ENCODE measurements at regions not wholly inside any gene's neighbourhood (a gene's known extent, or its start where the extent isn't known, plus 50 kb on each side); places are given as distances from the start of the nearest gene placed in this dataset.
A peak's percentile ranks its signal among the peaks of the same experiment; 100 is the strongest.

DNA sequence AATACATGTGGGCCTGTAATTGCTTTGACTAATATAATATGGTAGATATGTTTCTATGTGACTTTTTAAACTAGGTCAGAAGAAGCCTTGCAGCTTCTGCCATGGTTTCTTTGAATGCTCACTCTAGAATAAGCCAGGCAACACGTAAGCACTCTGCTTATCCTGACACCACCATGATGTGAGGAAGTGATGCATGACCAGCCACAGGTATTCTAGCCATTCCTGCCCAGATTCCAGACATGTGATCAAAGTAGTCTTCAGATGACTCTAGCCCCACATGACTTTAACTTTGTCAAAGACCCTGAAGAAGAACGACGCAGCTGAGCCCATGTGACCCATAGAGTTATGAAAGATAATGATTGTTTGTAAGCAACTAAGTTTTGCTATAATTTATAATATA is 276.1 kb upstream of the NCAM1 start:
- H3K4ac ChIP-seq (ENCODE audit: low read depth, low read length) = no peak overlapping the region
- H3K27me3 ChIP-seq (ENCODE audit: insufficient read depth, low read length, poor library complexity) = no peaks in the 10 kb centered on the region
- no peak overlapping the region for H2BK15ac ChIP-seq (replicated peaks; ENCODE audit: low read depth)
- H3K18ac ChIP-seq (ENCODE audit: low read length) = no peak overlapping the region
- no peak overlapping the region for H4K5ac ChIP-seq (ENCODE audit: low read length)
- H3K4me1 ChIP-seq (ENCODE audit: control insufficient read depth, low read depth, low read length) = no peaks in the 10 kb centered on the region
- no peak overlapping the region for H3K4me3 ChIP-seq (ENCODE audit: low read length)
- H3K56ac ChIP-seq (ENCODE audit: low read length) = no peak overlapping the region
- H3K27ac ChIP-seq (ENCODE audit: low read depth, low read length) = no peak overlapping the region
- H3K4me2 ChIP-seq (ENCODE audit: low read length) = no peak overlapping the region
- DNase-seq = no peak
- no peak overlapping the region for H4K8ac ChIP-seq (ENCODE audit: low read depth, low read length)
- no CpG with 5 or more reads among the region's 3 CpGs for WGBS (ENCODE audit: extremely low coverage, insufficient coverage, low lambda C conversion rate)
- no peak overlapping the region for H2BK120ac ChIP-seq (ENCODE audit: low read depth, low read length)
- H3K79me2 ChIP-seq (ENCODE audit: control insufficient read depth, insufficient read depth, low read length) = no peaks in the 10 kb centered on the region
- no peak overlapping the region for H2BK5ac ChIP-seq (ENCODE audit: low read length)
- H2AK5ac ChIP-seq (ENCODE audit: low read length) = no peak overlapping the region
- H3K36me3 ChIP-seq (ENCODE audit: control insufficient read depth, insufficient read depth, low read length) = no peaks in the 10 kb centered on the region
- no peak overlapping the region for H3K9ac ChIP-seq (ENCODE audit: low read length)
- no peaks in the 10 kb centered on the region for H3K79me1 ChIP-seq (ENCODE audit: low read length)
- no peak overlapping the region for H3K23ac ChIP-seq (ENCODE audit: low read length)

DNA sequence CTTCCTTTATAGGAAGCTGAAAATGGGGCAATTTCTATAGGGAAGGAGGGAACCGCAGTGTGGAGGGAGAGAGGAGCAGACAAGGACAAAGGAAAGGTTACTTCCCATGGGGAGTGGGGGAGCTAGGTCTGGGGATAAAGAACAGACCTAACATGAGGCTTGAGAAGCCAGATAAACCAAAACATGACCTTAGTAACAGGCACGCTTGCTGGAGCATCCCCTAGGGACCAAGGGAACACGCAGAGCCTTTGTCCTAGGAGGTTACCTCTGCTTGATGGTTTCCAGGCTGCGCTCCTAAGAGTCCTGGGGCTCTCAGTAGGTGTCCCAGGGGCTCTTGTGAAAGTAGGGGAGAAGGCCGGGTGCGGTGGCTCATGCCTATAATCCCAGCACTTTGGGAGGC is 271.4 kb upstream of the NCAM1 start:
- no peak for DNase-seq
- Histone ChIP-seq H3K79me2 (ENCODE audit: control insufficient read depth, insufficient read depth, low read length) (no peaks in the 10 kb centered on the region), H3K79me1 (ENCODE audit: low read length) (no peaks in the 10 kb centered on the region), H4K5ac (ENCODE audit: low read length) (no peak overlapping the region), H2BK120ac (ENCODE audit: low read depth, low read length) (no peak overlapping the region), H3K4me1 (ENCODE audit: control insufficient read depth, low read depth, low read length) (no peaks in the 10 kb centered on the region), H2AK5ac (ENCODE audit: low read length) (no peak overlapping the region), H3K27me3 (ENCODE audit: insufficient read depth, low read length, poor library complexity) (no peaks in the 10 kb centered on the region), H2BK5ac (ENCODE audit: low read length) (no peak overlapping the region), H3K4me2 (ENCODE audit: low read length) (no peak overlapping the region), H3K27ac (ENCODE audit: low read depth, low read length) (no peak overlapping the region), H4K8ac (ENCODE audit: low read depth, low read length) (no peak overlapping the region), H3K4me3 (ENCODE audit: low read length) (no peak overlapping the region), H3K23ac (ENCODE audit: low read length) (no peak overlapping the region), H3K36me3 (ENCODE audit: control insufficient read depth, insufficient read depth, low read length) (no peaks in the 10 kb centered on the region), H3K4ac (ENCODE audit: low read depth, low read length) (no peak overlapping the region), H3K18ac (ENCODE audit: low read length) (no peak overlapping the region), H3K9ac (ENCODE audit: low read length) (no peak overlapping the region), H2BK15ac (replicated peaks; ENCODE audit: low read depth) (no peak overlapping the region), H3K56ac (ENCODE audit: low read length) (no peak overlapping the region)
- WGBS (ENCODE audit: extremely low coverage, insufficient coverage, low lambda C conversion rate) = no CpG with 5 or more reads among the region's 6 CpGs

DNA sequence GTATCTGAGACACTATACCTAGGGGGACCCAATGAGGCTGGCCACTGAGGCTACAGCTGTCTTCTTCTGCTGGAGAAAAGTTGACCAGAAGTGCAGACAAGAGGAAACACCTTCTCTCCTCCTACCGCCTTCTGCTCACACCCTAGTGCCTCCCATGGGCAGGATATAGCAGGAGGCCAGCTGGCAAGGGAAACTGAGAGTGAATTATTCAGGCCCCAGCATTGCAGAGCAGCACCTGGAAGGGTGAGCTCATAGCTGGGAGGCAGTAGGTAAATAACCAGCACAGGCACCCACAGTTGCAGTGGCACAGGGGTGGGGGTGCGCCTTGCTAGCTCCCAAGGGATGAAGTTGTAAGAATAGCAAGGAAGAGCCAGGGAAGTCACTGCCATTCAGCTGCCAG is 267.4 kb upstream of the NCAM1 start:
- Histone ChIP-seq H3K4me2 (ENCODE audit: low read length) (no peak overlapping the region), H3K4me3 (ENCODE audit: low read length) (no peak overlapping the region), H2AK5ac (ENCODE audit: low read length) (no peak overlapping the region), H3K4ac (ENCODE audit: low read depth, low read length) (no peak overlapping the region), H3K36me3 (ENCODE audit: control insufficient read depth, insufficient read depth, low read length) (no peaks in the 10 kb centered on the region), H3K4me1 (ENCODE audit: control insufficient read depth, low read depth, low read length) (no peaks in the 10 kb centered on the region), H4K5ac (ENCODE audit: low read length) (no peak overlapping the region), H2BK15ac (replicated peaks; ENCODE audit: low read depth) (no peak overlapping the region), H3K79me2 (ENCODE audit: control insufficient read depth, insufficient read depth, low read length) (no peaks in the 10 kb centered on the region), H3K27me3 (ENCODE audit: insufficient read depth, low read length, poor library complexity) (no peaks in the 10 kb centered on the region), H3K27ac (ENCODE audit: low read depth, low read length) (no peak overlapping the region), H2BK5ac (ENCODE audit: low read length) (no peak overlapping the region), H2BK120ac (ENCODE audit: low read depth, low read length) (no peak overlapping the region), H3K18ac (ENCODE audit: low read length) (no peak overlapping the region), H3K56ac (ENCODE audit: low read length) (no peak overlapping the region), H3K79me1 (ENCODE audit: low read length) (no peaks in the 10 kb centered on the region), H4K8ac (ENCODE audit: low read depth, low read length) (no peak overlapping the region), H3K9ac (ENCODE audit: low read length) (no peak overlapping the region), H3K23ac (ENCODE audit: low read length) (no peak overlapping the region)
- no CpG with 5 or more reads among the region's 2 CpGs for WGBS (ENCODE audit: extremely low coverage, insufficient coverage, low lambda C conversion rate)
- DNase-seq = no peak

DNA sequence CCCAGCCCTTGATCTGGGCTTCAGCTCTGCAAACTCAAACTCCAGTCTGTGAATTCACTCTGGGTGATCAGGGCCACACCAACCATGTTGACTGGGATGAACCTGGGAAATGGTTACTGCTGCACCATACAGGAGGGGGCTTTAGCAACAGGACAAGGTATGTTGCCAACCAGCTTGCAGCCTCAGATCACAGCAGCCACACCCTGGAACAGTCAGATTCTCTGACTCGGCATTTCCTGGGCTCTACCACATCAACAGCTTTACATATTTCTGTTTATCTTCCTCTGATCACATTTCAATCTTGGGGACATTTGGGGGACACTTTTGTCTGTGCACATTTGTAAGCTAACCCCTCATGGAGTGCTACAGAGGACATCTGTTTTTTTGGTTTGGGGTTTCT is 267.0 kb upstream of the NCAM1 start:
- no CpG with 5 or more reads among the region's 1 CpG for WGBS (ENCODE audit: extremely low coverage, insufficient coverage, low lambda C conversion rate)
- no peak overlapping the region for H2BK120ac ChIP-seq (ENCODE audit: low read depth, low read length)
- no peak overlapping the region for H2BK15ac ChIP-seq (replicated peaks; ENCODE audit: low read depth)
- no peak overlapping the region for H4K5ac ChIP-seq (ENCODE audit: low read length)
- no peak overlapping the region for H3K4me3 ChIP-seq (ENCODE audit: low read length)
- no peaks in the 10 kb centered on the region for H3K79me2 ChIP-seq (ENCODE audit: control insufficient read depth, insufficient read depth, low read length)
- no peak overlapping the region for H3K9ac ChIP-seq (ENCODE audit: low read length)
- no peak overlapping the region for H2BK5ac ChIP-seq (ENCODE audit: low read length)
- H3K4me1 ChIP-seq (ENCODE audit: control insufficient read depth, low read depth, low read length) = no peaks in the 10 kb centered on the region
- H3K27me3 ChIP-seq (ENCODE audit: insufficient read depth, low read length, poor library complexity) = no peaks in the 10 kb centered on the region
- no peaks in the 10 kb centered on the region for H3K36me3 ChIP-seq (ENCODE audit: control insufficient read depth, insufficient read depth, low read length)
- no peak overlapping the region for H3K4me2 ChIP-seq (ENCODE audit: low read length)
- no peaks in the 10 kb centered on the region for H3K79me1 ChIP-seq (ENCODE audit: low read length)
- H3K23ac ChIP-seq (ENCODE audit: low read length) = no peak overlapping the region
- no peak overlapping the region for H2AK5ac ChIP-seq (ENCODE audit: low read length)
- H3K56ac ChIP-seq (ENCODE audit: low read length) = no peak overlapping the region
- no peak overlapping the region for H3K27ac ChIP-seq (ENCODE audit: low read depth, low read length)
- H3K4ac ChIP-seq (ENCODE audit: low read depth, low read length) = no peak overlapping the region
- no peak for DNase-seq
- H4K8ac ChIP-seq (ENCODE audit: low read depth, low read length) = no peak overlapping the region
- H3K18ac ChIP-seq (ENCODE audit: low read length) = no peak overlapping the region

DNA sequence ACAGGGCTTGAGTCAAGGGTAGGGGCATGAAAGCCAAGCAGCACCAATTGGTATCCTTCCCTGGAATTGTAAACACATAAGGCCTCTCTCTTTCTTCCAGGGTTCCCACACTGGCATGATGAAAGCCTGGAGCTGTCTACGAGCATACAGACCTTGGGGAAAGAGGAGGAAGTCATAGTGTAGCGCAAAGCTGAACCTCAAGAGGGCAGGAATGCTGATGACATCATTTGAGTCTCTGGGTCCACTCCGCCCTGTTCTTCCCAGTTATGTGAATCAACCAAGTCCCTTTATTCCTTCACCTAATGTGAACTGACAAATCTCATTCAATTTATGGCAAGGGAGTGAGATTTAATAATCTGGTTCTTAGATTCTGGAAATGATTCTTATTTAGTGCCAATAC is 266.4 kb upstream of the NCAM1 start:
- Histone ChIP-seq H3K4me3 (ENCODE audit: low read length) (no peak overlapping the region), H3K18ac (ENCODE audit: low read length) (no peak overlapping the region), H2BK15ac (replicated peaks; ENCODE audit: low read depth) (no peak overlapping the region), H3K36me3 (ENCODE audit: control insufficient read depth, insufficient read depth, low read length) (no peaks in the 10 kb centered on the region), H3K27me3 (ENCODE audit: insufficient read depth, low read length, poor library complexity) (no peaks in the 10 kb centered on the region), H4K5ac (ENCODE audit: low read length) (no peak overlapping the region), H2BK120ac (ENCODE audit: low read depth, low read length) (no peak overlapping the region), H3K4me2 (ENCODE audit: low read length) (no peak overlapping the region), H2AK5ac (ENCODE audit: low read length) (no peak overlapping the region), H3K9ac (ENCODE audit: low read length) (no peak overlapping the region), H3K27ac (ENCODE audit: low read depth, low read length) (no peak overlapping the region), H3K79me1 (ENCODE audit: low read length) (no peaks in the 10 kb centered on the region), H3K23ac (ENCODE audit: low read length) (no peak overlapping the region), H3K79me2 (ENCODE audit: control insufficient read depth, insufficient read depth, low read length) (no peaks in the 10 kb centered on the region), H3K4ac (ENCODE audit: low read depth, low read length) (no peak overlapping the region), H3K56ac (ENCODE audit: low read length) (no peak overlapping the region), H3K4me1 (ENCODE audit: control insufficient read depth, low read depth, low read length) (no peaks in the 10 kb centered on the region), H4K8ac (ENCODE audit: low read depth, low read length) (no peak overlapping the region), H2BK5ac (ENCODE audit: low read length) (no peak overlapping the region)
- no CpG with 5 or more reads among the region's 3 CpGs for WGBS (ENCODE audit: extremely low coverage, insufficient coverage, low lambda C conversion rate)
- DNase-seq = peak; percentile 50

DNA sequence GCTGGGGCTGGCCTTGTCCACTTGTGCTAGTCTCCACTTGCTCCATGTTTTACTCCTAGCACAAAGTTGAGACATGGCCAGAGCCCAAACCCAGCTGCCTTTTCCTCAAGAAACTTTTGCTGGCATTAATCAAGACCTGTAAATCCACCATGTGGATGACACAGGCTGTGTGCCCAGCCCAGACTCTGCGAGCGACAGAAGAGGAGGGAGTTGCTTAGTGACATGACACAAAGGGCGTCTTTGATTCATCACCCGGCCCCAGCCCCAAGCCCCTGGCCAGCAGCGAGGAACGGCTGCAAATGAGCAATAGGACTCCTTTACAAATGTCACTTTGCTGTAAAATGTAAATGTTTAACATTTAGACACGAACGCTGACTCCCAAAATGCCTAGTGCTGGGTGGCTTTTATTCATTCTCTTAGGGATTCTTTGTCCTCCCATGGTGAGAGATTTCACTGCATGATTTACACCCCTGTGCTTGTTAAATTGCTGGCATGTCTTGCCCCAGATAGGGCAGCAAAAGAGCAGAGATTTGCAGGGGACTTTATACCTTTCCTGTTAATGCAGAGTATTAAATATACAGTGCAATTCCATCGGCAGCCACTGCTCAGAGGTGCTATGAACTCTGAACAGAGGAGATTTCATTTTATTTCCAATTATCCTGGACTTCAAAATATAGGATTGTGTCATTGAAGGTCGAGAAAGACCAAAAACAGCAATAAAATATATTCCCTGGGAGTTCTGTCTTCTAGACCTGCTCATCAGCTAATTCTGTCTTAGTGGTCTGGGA is 263.6 kb upstream of the NCAM1 start:
- Histone ChIP-seq H3K23ac (ENCODE audit: low read length) (no peak overlapping the region), H3K4me1 (ENCODE audit: control insufficient read depth, low read depth, low read length) (no peaks in the 10 kb centered on the region), H3K79me1 (ENCODE audit: low read length) (no peaks in the 10 kb centered on the region), H4K8ac (ENCODE audit: low read depth, low read length) (no peak overlapping the region), H3K18ac (ENCODE audit: low read length) (no peak overlapping the region), H2BK15ac (replicated peaks; ENCODE audit: low read depth) (no peak overlapping the region), H2BK120ac (ENCODE audit: low read depth, low read length) (no peak overlapping the region), H3K4me2 (ENCODE audit: low read length) (no peak overlapping the region), H2AK5ac (ENCODE audit: low read length) (no peak overlapping the region), H3K4ac (ENCODE audit: low read depth, low read length) (no peak overlapping the region), H2BK5ac (ENCODE audit: low read length) (no peak overlapping the region), H3K9ac (ENCODE audit: low read length) (no peak overlapping the region), H4K5ac (ENCODE audit: low read length) (no peak overlapping the region), H3K79me2 (ENCODE audit: control insufficient read depth, insufficient read depth, low read length) (no peaks in the 10 kb centered on the region), H3K27me3 (ENCODE audit: insufficient read depth, low read length, poor library complexity) (no peaks in the 10 kb centered on the region), H3K56ac (ENCODE audit: low read length) (no peak overlapping the region), H3K36me3 (ENCODE audit: control insufficient read depth, insufficient read depth, low read length) (no peaks in the 10 kb centered on the region), H3K27ac (ENCODE audit: low read depth, low read length) (no peak overlapping the region), H3K4me3 (ENCODE audit: low read length) (no peak overlapping the region)
- no peak for DNase-seq
- WGBS (ENCODE audit: extremely low coverage, insufficient coverage, low lambda C conversion rate) = no CpG with 5 or more reads among the region's 10 CpGs

Measured in mesendoderm (in vitro differentiated cells).